Esophagus squamous epithelium (tissue), 4 donors: ENCODE measurements at regions not wholly inside any gene's neighbourhood (a gene's known extent, or its start where the extent isn't known, plus 50 kb on each side); places are given as distances from the start of the nearest gene placed in this dataset.

ENCODE experiments used
- POLR2A ChIP-seq, 4 donors: fragments of 450-650 bp; IDR thresholded peaks; one replicate each; pipeline ENCODE4 v1.6.1; 2017; ENCODE audit warnings: antibody characterized with exemption in 4 of 4, mild to moderate bottlenecking in 4 of 4, moderate library complexity in 3 of 4
- TF ChIP-seq, protein P1 (sequence below), 6 experiments: fragments of 450-650 bp in 4 of 6; fragments of 200-600 bp in 2 of 6; sonication (generic) in 2 of 6; IDR thresholded peaks; one replicate each; pipeline ENCODE4 v1.5.1; 2016 to 2019; ENCODE audit warnings: antibody characterized with exemption in 6 of 6, mild to moderate bottlenecking in 4 of 6, moderate library complexity in 4 of 6

DNA sequence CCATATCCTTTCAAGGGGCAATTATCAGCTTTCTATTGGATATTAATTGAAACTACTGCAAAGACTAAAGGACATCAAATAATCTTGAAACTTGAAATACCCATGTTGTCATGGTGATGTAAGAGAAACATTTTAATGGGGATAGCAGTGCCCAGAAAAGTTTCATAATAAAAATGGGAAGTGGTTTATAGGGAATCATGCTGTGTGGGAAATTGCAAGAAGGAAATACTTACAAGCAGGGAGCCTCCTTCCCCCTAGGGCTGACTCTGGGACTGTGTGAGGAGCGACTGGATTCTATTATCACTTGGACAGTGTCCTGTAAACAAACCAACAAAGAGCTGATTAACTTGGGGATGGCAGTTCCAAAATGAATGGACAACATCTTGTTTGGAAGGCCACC, 1393.1 kb upstream of the GOT2 start:
- TF ChIP-seq POLR2A (IDR thresholded peaks at IDR 0.05): no peak
- TF ChIP-seq, protein P1, sequence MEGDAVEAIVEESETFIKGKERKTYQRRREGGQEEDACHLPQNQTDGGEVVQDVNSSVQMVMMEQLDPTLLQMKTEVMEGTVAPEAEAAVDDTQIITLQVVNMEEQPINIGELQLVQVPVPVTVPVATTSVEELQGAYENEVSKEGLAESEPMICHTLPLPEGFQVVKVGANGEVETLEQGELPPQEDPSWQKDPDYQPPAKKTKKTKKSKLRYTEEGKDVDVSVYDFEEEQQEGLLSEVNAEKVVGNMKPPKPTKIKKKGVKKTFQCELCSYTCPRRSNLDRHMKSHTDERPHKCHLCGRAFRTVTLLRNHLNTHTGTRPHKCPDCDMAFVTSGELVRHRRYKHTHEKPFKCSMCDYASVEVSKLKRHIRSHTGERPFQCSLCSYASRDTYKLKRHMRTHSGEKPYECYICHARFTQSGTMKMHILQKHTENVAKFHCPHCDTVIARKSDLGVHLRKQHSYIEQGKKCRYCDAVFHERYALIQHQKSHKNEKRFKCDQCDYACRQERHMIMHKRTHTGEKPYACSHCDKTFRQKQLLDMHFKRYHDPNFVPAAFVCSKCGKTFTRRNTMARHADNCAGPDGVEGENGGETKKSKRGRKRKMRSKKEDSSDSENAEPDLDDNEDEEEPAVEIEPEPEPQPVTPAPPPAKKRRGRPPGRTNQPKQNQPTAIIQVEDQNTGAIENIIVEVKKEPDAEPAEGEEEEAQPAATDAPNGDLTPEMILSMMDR (IDR thresholded peaks at IDR 0.05): no peak
